Gastrocnemius medialis (tissue), 4 donors: ENCODE measurements at regions not wholly inside any gene's neighbourhood (a gene's known extent, or its start where the extent isn't known, plus 50 kb on each side); places are given as distances from the start of the nearest gene placed in this dataset.

Source experiments
- ATAC-seq, 2 donors: fragments of 150-250 bp; one replicate each; pipeline ENCODE4 v1.9.1; 2016
- DNase-seq, 2 donors: peaks; one replicate each; pipeline ENCODE4 v3.0.0-alpha.2; 2019
- H3K27ac ChIP-seq, 4 donors: fragments of 200-600 bp; sonication (generic); 1 replicate in 1 of 4; 2 replicates in 3 of 4; pipeline ENCODE4 v1.5.1; 2016 to 2018; ENCODE audit warnings: mild to moderate bottlenecking in 2 of 4, moderate library complexity in 1 of 4
- H3K27me3 ChIP-seq, 3 donors: fragments of 200-600 bp; sonication (generic) in 2 of 3; 1 replicate in 1 of 3; 2 replicates in 2 of 3; pipeline versions ENCODE4 v1.5.1 to v1.6.0; 2016 to 2019; ENCODE audit warnings: mild to moderate bottlenecking in 1 of 3, moderate library complexity in 1 of 3
- H3K36me3 ChIP-seq, 2 donors: fragments of 200-600 bp; sonication (generic) in 1 of 2; one replicate each; pipeline ENCODE4 v1.5.1; 2017 to 2018
- H3K4me1 ChIP-seq, 2 donors: fragments of 200-600 bp; sonication (generic) in 1 of 2; one replicate each; pipeline ENCODE4 v1.5.1; 2016 to 2017; ENCODE audit warnings: mild to moderate bottlenecking in 2 of 2
- H3K4me3 ChIP-seq, 4 donors: fragments of 200-600 bp; sonication (generic) in 3 of 4; 1 replicate in 1 of 4; 2 replicates in 3 of 4; pipeline ENCODE4 v1.5.1; 2016 to 2019; ENCODE audit warnings: mild to moderate bottlenecking in 2 of 4
- H3K9me3 ChIP-seq, 3 donors: fragments of 200-600 bp; sonication (generic) in 2 of 3; 1 replicate in 1 of 3; 2 replicates in 2 of 3; pipeline ENCODE4 v1.5.1; 2016 to 2019
- CTCF ChIP-seq, 5 experiments: fragments of 450-650 bp in 3 of 5; fragments of 200-600 bp in 2 of 5; sonication (generic) in 2 of 5; IDR thresholded peaks in 4 of 5; conservative IDR thresholded peaks in 1 of 5; 1 replicate in 4 of 5; 2 replicates in 1 of 5; pipeline ENCODE4 v1.5.1; 2016 to 2019; ENCODE audit warnings: antibody characterized with exemption in 5 of 5, mild to moderate bottlenecking in 3 of 5, moderate library complexity in 3 of 5
- POLR2A ChIP-seq, 2 donors: fragments of 450-650 bp; IDR thresholded peaks; one replicate each; pipeline ENCODE4 v1.6.1; 2017; ENCODE audit warnings: antibody characterized with exemption in 2 of 2, mild to moderate bottlenecking in 2 of 2, moderate library complexity in 2 of 2
- in situ Hi-C, 4 donors: fragments of 200-750 bp; cut with MboI; loops; one replicate each; pipeline versions ENCODE4 v1.15.0 to v1.8.0; 2017; ENCODE audit warnings: low sequenced_read_pairs in 4 of 4
- intact Hi-C: fragments of 100-400 bp; cut with DNase I; formaldehyde crosslinking; loops from one replicate; pipeline ENCODE4 v1.15.1; 2023; ENCODE audit warnings: low total_unique reads

GRCh38 chr12:105978276-105978675, 160.5 kb downstream of the NUAK1 start:
- intact Hi-C loops (no loop called here), in situ Hi-C loops (no loop called here)

DNA sequence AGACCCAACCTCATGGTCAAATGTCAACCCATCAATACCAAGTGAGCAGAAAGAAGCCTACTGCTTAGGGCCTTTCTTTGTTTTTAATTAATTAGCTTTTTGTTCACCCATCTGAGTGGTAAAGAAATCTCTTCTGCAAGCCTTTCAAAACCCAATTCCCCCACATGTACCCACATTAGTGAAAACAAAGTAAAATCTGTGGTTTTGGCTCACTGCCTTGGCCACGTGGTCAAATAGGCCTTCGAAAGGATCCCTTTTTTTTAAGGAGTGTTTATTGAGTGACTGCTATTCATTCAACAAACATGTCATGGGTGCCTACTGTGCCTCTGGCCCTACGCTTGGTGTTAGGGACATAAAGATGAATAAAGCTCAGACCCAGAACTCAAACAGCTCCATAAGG, 160.1 kb downstream of the NUAK1 start:
- Histone ChIP-seq H3K4me3 (no peak overlapping the region), H3K27ac (no peak overlapping the region), H3K27me3 (no peaks in the 10 kb centered on the region), H3K36me3 (no peaks in the 10 kb centered on the region), H3K4me1 (peaks cover 4 to 9% of the 10 kb centered on the region in 2 donors), H3K9me3 (no peaks in the 10 kb centered on the region)
- intact Hi-C loops (no loop called here), in situ Hi-C loops (no loop called here)
- TF ChIP-seq POLR2A (IDR thresholded peaks at IDR 0.05): no peak
- DNase-seq (no peak), ATAC-seq (no peak)

More at GRCh38 chr12:105978276-105978675, 160.5 kb downstream of the NUAK1 start:
- no peaks in the 10 kb centered on the region for H3K27me3 ChIP-seq
- no peaks in the 10 kb centered on the region for H3K36me3 ChIP-seq
- H3K4me3 ChIP-seq: no peak overlapping the region
- H3K9me3 ChIP-seq: no peaks in the 10 kb centered on the region
- no peak overlapping the region for H3K27ac ChIP-seq
- DNase-seq: no peak
- TF ChIP-seq CTCF (IDR thresholded peaks at IDR 0.05 in 4 of 5, conservative IDR thresholded peaks at IDR 0.05 in 1 of 5): no peak
- no peak for TF ChIP-seq POLR2A (IDR thresholded peaks at IDR 0.05)
- peaks cover 4 to 9% of the 10 kb centered on the region in 2 donors for H3K4me1 ChIP-seq
- no peak for ATAC-seq

- no peak for ATAC-seq
- peaks cover 4 to 9% of the 10 kb centered on the region in 2 donors for H3K4me1 ChIP-seq
- H3K27ac ChIP-seq: no peak overlapping the region
- H3K4me3 ChIP-seq: no peak overlapping the region
- no peaks in the 10 kb centered on the region for H3K36me3 ChIP-seq
- in situ Hi-C loops (no loop called here), intact Hi-C loops (no loop called here)
- DNase-seq: no peak
- TF ChIP-seq CTCF (IDR thresholded peaks at IDR 0.05 in 4 of 5, conservative IDR thresholded peaks at IDR 0.05 in 1 of 5): no peak
- no peak for TF ChIP-seq POLR2A (IDR thresholded peaks at IDR 0.05)
- H3K27me3 ChIP-seq: no peaks in the 10 kb centered on the region
- H3K9me3 ChIP-seq: no peaks in the 10 kb centered on the region
Measured at GRCh38 chr12:105980085-105980484, 158.7 kb downstream of the NUAK1 start.

GRCh38 chr12:105980533-105980932, 158.2 kb downstream of the NUAK1 start:
- in situ Hi-C loops (no loop called here), intact Hi-C loops (no loop called here)
- Histone ChIP-seq H3K27ac (no peak overlapping the region), H3K4me3 (no peak overlapping the region), H3K36me3 (no peaks in the 10 kb centered on the region), H3K4me1 (peaks cover 4 to 9% of the 10 kb centered on the region in 2 donors), H3K9me3 (no peaks in the 10 kb centered on the region), H3K27me3 (no peaks in the 10 kb centered on the region)
- TF ChIP-seq CTCF (IDR thresholded peaks at IDR 0.05 in 4 of 5, conservative IDR thresholded peaks at IDR 0.05 in 1 of 5): no peak
- TF ChIP-seq POLR2A (IDR thresholded peaks at IDR 0.05): no peak
- DNase-seq (no peak), ATAC-seq (no peak)

DNA sequence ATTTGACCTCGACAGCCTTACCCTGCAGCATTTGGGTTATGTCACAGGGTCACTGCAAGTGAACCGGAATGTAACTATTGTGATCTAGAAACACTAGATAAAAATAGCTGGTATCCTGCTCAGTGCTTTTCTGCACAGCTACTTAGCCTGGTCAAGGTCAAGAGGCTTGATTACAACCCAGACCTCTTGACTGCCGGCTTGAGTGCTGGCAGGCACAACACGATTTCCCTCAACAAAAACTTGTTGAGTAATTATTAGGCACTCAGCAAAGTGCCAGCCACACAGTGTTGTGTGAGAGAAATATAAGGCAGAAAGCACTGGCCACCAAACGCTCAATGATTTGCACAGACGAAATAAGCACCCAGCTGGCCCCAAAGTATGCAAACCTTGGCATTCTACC, 156.7 kb downstream of the NUAK1 start:
- TF ChIP-seq CTCF (IDR thresholded peaks at IDR 0.05 in 4 of 5, conservative IDR thresholded peaks at IDR 0.05 in 1 of 5) (no peak), POLR2A (IDR thresholded peaks at IDR 0.05) (no peak)
- Histone ChIP-seq H3K9me3 (no peaks in the 10 kb centered on the region), H3K36me3 (no peaks in the 10 kb centered on the region), H3K4me1 (peaks cover 4 to 9% of the 10 kb centered on the region in 2 donors), H3K4me3 (no peak overlapping the region), H3K27ac (no peak overlapping the region), H3K27me3 (no peaks in the 10 kb centered on the region)
- no peak for DNase-seq
- intact Hi-C loops (no loop called here), in situ Hi-C loops (no loop called here)
- peak; percentile 63 to 71 for ATAC-seq
